Transverse colon (tissue), 4 donors: ENCODE measurements at regions not wholly inside any gene's neighbourhood (a gene's known extent, or its start where the extent isn't known, plus 50 kb on each side); places are given as distances from the start of the nearest gene placed in this dataset.

ENCODE experiments used
- POLR2AphosphoS5 ChIP-seq, 3 donors: sonication (generic); formaldehyde crosslinking; IDR thresholded peaks; one replicate each; pipeline ENCODE4 v1.6.1; 2016; ENCODE audit warnings: antibody characterized with exemption in 3 of 3
- TF ChIP-seq, protein P1 (sequence below), 5 experiments: fragments of 200-600 bp in 3 of 5; fragments of 450-650 bp in 2 of 5; sonication (generic) in 3 of 5; IDR thresholded peaks; 1 replicate in 2 of 5; 2 replicates in 3 of 5; pipeline ENCODE4 v1.5.1; 2016 to 2017; ENCODE audit warnings: antibody characterized with exemption in 5 of 5, inconsistent platforms in 3 of 5, mild to moderate bottlenecking in 2 of 5, moderate library complexity in 1 of 5

DNA sequence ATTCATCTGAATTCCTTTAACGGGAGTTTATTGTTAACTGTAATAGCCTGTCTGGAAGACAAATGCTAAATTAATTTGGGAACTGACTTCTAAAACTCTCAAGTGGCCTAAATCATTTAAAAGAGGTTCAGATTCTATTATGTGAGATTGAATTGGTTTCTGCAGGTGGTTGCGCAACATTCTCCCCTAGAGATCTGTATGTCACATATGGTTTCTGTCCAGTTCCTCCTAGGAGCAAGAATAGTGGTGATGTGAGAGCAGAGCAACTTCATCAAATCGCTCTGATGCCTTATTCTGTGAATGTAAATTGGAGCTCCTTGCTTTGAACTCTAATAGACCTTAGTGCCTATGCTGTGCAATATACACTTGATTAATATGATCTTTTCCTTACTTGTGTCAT is 144.6 kb upstream of the GPR101 start:
- TF ChIP-seq, protein P1, sequence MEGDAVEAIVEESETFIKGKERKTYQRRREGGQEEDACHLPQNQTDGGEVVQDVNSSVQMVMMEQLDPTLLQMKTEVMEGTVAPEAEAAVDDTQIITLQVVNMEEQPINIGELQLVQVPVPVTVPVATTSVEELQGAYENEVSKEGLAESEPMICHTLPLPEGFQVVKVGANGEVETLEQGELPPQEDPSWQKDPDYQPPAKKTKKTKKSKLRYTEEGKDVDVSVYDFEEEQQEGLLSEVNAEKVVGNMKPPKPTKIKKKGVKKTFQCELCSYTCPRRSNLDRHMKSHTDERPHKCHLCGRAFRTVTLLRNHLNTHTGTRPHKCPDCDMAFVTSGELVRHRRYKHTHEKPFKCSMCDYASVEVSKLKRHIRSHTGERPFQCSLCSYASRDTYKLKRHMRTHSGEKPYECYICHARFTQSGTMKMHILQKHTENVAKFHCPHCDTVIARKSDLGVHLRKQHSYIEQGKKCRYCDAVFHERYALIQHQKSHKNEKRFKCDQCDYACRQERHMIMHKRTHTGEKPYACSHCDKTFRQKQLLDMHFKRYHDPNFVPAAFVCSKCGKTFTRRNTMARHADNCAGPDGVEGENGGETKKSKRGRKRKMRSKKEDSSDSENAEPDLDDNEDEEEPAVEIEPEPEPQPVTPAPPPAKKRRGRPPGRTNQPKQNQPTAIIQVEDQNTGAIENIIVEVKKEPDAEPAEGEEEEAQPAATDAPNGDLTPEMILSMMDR (IDR thresholded peaks at IDR 0.05) = no peak
- no peak for TF ChIP-seq POLR2AphosphoS5 (IDR thresholded peaks at IDR 0.05)
